22Rv1 (cell line): ENCODE measurements at regions not wholly inside any gene's neighbourhood (a gene's known extent, or its start where the extent isn't known, plus 50 kb on each side); places are given as distances from the start of the nearest gene placed in this dataset.
"Not testable (repeated sequence)": the region's sequence is repeated elsewhere in the genome, so short reads cannot be mapped to it uniquely, and the experiment has no call there.

Source experiments
- H3K27ac ChIP-seq: fragments of 450-650 bp; 2 replicates; pipeline ENCODE4 v1.5.1; 2017
- ZFX ChIP-seq: fragments of 450-650 bp; IDR thresholded peaks from 2 replicates; pipeline ENCODE4 v1.6.1; 2017; ENCODE audit warnings: antibody characterized with exemption, borderline replicate concordance
- TF ChIP-seq, protein P1 (sequence below): fragments of 450-650 bp; IDR thresholded peaks from 2 replicates; pipeline ENCODE4 v1.5.1; 2017; ENCODE audit warnings: mild to moderate bottlenecking

GRCh38 chr6:137977814-137978213 lies 110.8 kb downstream of the TNFAIP3 start:
- H3K27ac ChIP-seq: no peak overlapping the region
- no peak for TF ChIP-seq ZFX
- TF ChIP-seq, protein P1, sequence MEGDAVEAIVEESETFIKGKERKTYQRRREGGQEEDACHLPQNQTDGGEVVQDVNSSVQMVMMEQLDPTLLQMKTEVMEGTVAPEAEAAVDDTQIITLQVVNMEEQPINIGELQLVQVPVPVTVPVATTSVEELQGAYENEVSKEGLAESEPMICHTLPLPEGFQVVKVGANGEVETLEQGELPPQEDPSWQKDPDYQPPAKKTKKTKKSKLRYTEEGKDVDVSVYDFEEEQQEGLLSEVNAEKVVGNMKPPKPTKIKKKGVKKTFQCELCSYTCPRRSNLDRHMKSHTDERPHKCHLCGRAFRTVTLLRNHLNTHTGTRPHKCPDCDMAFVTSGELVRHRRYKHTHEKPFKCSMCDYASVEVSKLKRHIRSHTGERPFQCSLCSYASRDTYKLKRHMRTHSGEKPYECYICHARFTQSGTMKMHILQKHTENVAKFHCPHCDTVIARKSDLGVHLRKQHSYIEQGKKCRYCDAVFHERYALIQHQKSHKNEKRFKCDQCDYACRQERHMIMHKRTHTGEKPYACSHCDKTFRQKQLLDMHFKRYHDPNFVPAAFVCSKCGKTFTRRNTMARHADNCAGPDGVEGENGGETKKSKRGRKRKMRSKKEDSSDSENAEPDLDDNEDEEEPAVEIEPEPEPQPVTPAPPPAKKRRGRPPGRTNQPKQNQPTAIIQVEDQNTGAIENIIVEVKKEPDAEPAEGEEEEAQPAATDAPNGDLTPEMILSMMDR: no peak

DNA sequence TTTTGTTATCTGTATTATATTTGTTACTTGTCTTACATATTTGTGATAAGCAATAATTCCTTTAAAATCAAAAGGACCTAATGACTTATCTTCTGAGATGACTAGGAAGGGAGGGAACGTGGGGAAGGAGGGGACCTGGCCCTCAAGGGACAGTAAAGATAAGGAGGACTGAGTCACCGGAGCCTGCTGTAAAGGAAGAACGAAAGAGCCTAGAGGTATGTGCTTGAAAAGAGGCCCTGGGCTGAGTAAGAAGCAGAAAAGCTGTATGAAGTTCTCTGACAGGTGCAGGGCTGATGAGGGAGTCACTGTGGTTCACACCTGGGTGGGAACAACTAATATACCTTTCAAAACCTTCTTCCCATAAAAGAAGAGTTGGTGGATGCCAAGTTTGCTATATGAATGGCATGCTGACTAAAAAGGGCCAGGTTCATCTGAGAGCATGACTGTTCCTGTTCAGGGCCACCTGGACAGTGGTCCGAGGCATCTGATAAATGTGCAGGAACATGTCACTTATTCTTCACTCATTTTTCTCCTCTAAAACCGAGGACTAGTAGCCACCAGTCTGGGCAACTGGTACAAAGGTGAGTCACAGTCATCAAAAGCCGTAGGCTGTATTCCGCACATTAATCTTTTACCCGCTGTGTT lies 111.3 kb downstream of the TNFAIP3 start:
- H3K27ac ChIP-seq: no peak overlapping the region
- TF ChIP-seq ZFX: no peak

- not testable (repeated sequence) for H3K27ac ChIP-seq
These were observed 112.2 kb downstream of the TNFAIP3 start for GRCh38 chr6:137979263-137979662.

GRCh38 chr6:137980777-137981176 lies 113.7 kb downstream of the TNFAIP3 start:
- no peak overlapping the region for H3K27ac ChIP-seq
- no peak for TF ChIP-seq ZFX

- TF ChIP-seq, protein P1: no peak
- no peak for TF ChIP-seq ZFX
These were observed 114.7 kb downstream of the TNFAIP3 start for GRCh38 chr6:137981758-137982157.

DNA sequence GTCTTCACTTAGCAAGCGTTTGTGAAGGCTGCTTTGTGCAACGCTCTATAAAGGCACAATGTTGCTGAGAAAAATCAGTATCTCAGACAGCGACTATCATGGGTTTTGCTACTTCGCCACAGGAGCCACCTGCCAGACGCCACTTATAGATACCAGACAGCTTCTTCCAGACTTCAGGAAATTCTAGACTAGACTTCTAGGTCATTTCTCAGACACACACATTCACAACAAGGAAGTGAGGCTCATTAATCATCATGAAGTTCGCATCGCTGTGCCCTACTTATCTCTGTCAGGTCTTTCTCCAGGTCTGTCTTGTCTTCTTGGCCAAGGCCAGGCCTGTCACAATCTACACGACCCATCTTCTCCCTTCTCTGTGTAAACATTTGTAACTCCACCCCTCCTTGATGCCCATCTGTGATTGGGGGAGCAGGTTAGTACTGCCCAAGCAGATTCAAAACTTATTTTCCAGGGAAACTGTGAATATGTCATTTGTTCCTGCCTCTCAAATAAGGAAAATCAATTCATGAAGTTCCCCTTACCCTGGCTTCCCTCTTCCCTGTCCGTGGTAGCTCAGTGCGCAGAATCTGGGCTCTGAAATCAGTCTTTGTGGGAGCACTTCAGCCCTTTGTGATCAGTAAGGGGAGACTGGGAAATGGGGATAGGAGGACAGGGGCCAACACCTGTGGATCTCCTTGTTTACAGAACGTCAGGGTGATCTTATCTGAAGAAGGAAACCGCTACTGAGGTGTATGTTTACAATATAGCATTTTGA lies 115.5 kb downstream of the TNFAIP3 start:
- H3K27ac ChIP-seq: no peak overlapping the region
- TF ChIP-seq, protein P1: no peak
- no peak for TF ChIP-seq ZFX

More at GRCh38 chr6:137981758-137982157, 114.7 kb downstream of the TNFAIP3 start:
- H3K27ac ChIP-seq: no peak overlapping the region

DNA sequence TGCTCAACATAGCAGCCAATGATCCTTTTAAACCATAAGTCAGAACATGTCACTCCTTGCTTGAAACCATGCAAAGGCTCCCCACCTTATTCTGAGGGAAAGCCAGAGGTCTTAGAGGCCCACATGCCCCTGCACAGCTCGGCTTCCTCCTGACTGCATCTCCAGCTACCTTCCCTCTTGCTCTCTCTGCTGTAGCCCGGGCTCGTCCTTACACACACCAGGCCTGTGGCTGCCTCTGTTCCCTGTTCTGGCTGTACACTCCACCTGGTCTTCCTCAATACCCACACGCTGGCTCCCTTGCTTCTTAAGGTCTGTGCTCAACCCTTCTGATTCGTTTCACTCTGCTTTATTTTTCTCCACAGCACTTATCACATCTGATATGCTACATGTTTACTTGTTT lies 116.2 kb downstream of the TNFAIP3 start:
- TF ChIP-seq, protein P1: no peak
- no peak for TF ChIP-seq ZFX

DNA sequence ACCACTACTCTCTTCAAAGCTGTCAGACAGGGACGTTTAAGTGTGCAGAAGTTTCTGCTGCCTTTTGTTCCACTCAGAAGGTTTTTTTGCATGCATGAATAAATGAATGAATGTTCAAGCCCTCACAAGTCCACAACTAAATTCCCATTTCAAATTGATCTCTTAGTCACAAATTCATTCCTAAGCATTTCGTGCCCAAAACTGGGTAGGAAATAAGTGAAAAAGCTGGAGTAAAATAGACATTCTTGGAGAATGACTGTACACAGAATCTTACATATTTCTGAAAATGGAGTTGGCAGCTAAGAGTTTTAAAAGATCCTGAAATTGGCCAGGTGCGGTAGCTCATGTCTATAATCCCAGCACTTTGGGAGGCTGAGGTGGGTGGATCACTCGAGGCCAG lies 117.6 kb downstream of the PERP start:
- no peak for TF ChIP-seq ZFX
- TF ChIP-seq, protein P1: no peak
- H3K27ac ChIP-seq: no peak overlapping the region

More for the DNA sequence above, 116.2 kb downstream of the TNFAIP3 start:
- H3K27ac ChIP-seq: no peak overlapping the region

- H3K27ac ChIP-seq: no peak overlapping the region
- TF ChIP-seq ZFX: no peak
- TF ChIP-seq, protein P1: no peak
These were observed 111.8 kb downstream of the PERP start for GRCh38 chr6:137995371-137995770.
